NCI-H524 (cell line): ENCODE measurements at regions not wholly inside any gene's neighbourhood (a gene's known extent, or its start where the extent isn't known, plus 50 kb on each side); places are given as distances from the start of the nearest gene placed in this dataset.
"Not testable (repeated sequence)": the region's sequence is repeated elsewhere in the genome, so short reads cannot be mapped to it uniquely, and the experiment has no call there.

Experiments
- DNase-seq, 2 experiments: peaks; one replicate each; lab custom pipeline; 2025; lab: John Stamatoyannopoulos, UW

DNA sequence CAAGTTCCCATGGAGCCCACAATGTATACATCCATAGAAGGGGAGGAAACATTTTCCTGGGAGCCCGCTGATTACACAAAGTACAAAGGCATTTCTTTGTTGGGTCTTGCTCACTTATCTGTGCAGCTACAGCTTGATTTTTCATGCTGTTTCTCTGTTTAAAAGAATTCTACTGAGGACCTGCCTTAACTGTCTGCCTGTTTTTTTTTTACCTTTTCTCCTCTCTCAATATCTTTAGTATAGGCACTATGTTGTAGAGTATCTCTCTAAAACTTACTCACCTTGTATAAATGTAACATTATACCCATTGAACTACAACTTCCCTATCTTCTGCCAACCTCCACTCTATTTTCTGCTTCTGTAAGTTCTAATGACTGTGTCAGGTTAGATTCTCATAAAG is 494.6 kb upstream of the EPHA5 start:
- no peak for DNase-seq

DNA sequence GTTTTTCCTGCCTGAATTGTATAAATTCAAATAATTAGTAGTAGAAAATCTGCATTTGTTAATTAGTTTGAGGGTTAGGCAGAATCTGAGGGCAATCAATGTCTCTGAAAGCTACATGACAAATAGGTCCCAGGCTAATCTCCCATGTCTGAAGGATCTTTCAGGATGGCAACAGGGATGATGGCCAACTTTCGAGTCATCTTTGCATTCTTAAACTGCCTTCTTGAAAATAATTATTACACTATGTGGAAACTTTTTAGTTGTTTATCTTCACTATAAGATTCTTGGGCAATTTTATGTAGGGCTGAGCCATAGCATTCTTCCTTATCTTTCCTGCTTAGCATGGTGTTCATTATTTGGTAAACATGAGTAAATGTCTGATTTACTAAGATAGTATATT is 490.3 kb upstream of the EPHA5 start:
- DNase-seq: no peak

DNA sequence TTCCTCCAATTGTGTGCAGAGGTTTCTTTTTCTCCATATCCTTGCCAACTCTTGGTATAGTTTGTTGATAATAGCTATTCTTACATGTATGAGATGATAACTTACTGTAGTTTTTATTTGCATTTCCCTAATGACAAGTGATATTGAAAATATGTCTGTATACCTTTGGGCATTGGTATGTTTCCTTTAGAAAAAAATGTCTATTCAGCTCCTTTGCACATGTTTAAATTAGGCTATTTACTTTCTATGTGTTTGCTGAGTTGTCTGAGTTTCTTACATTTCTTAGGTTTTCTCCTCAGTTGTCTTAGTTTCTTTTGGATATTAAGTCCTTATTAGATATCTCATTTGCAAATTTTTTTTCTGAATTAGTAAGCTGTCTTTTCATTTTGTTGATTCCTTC is 487.3 kb upstream of the EPHA5 start:
- DNase-seq: no peak

DNA sequence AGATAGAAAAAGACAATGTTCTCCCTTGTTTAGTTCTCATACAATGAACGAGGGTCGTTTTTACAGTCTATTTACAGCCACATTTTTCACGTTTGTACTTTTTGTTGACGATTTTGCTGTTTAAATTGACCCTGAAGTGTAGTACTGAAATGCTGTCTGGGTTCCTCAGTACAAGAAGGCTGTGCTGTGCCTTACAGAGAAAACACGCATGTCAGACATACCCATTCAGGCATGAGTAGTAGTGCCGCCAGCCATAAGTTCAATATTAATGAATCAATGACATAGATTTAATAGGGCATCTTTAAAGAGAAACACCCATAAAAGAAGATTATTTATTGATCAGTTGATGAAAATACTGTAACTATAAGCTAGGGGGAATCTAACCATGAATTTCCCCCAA is 459.8 kb upstream of the EPHA5 start:
- DNase-seq: no peak

DNA sequence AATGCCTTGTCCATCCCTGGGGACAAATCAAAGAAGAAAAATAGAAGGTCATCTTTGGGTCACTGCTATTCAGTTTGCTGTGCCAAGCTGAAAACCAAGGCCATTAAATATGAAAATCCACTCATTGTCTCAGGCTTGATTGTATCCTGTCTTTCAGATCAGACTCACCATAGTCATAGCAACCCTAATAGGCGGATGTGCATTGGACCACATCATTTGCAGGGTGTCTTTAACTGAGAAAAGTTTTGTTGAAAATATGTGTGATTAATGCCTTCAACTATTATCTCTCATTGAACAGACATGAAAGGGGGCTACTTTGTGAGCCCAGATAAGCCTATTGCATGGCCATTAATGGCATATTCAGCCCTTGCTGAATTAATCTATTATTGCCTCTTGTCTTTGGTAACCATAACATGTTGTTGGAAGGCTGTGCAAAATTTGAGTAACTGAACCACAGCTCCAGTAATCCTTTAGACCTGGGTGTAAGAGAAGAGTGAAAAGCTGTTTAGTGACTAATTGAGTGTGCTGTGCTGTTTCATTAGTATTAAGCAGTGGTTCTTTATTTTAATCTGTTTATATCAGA is 453.6 kb upstream of the EPHA5 start:
- DNase-seq: no peak

DNA sequence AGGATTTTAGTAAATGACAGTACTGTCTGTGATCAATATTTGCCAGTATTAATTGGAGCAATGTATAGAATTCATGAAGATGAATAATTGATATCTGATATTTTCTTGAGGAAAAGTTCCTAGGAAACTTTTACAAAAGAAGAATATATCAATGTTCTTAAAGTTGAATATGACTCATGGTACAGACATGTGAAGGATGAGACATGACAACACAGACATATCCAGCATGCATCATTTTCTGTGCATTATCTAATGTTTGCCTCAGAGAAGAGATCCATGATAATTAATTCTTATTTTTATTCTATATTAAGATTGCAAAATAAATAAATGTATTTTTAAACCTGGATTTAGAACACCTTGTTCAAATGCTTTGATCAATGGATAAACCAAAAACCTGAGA is 452.9 kb upstream of the EPHA5 start:
- DNase-seq: no peak

DNA sequence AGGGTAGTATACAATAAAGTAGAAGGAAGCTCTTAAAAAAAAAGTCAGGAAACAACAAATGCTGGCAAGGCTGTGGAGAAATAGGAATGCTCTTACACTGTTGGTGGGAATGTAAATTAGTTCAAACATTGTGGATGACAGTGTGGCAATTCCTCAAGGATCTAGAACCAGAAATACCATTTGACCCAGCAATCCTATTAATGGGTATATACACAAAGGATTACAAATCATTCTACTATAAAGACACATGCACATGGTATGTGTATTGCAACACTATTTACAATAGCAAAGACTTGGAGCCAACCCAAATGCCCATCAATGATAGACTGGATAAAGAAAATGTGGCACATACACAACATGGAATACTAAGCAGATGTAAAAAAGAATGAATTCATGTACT is 444.9 kb upstream of the EPHA5 start:
- DNase-seq: not testable (repeated sequence)

DNA sequence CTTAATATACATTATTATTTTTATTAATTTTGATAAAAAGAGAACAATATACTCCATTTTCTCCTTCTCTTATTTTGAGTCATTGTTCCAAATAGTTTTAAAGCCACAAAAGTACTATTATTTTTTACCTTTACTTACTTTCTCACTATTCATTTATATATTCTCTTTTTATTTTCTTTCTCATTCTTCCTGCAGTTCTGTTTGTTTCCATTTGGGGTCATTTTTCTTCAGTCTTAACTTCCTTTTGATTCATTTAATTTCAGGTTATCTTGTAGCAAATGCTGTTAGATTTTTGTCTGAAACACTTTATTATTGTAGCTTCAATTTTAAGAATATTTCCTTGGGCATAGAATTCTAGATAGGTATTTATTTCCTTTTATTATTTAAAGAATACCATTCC is 438.6 kb upstream of the EPHA5 start:
- no peak for DNase-seq

DNA sequence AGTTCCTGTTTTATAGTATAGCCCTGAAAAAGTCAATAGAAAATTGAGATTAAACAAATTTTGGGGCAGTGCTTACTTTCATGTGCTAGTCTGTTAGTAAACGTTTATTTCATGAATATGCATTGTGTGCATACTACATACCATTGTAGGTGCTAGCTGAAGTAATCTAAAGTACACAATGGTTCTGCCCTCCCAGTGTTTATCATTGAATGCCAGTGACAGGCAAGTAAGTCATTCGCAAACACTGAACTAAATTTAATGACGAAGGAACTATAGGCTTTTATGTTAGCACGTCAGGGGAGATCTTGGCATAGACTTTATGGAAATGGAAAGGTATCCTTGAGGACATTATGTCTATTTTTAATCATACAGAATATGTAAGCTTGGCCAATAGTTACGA is 426.9 kb upstream of the EPHA5 start:
- DNase-seq: no peak

DNA sequence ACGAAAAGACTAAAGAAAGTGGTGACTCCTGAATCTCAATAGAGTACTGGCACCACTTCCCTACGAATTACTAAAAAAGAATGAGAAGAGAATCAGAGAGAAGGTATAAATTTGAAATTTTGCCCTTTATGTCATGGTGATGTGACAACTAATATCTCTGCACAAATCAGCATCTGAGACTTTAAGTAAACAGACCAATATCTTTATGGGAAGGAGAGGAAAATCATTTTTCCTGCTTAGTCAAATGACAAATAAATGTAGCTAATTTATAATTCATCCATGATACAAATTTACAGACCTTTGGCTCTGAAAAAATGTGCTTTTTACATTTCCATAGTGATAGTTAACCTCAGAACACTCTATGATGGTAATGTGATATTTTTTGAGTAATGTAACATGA is 424.8 kb upstream of the EPHA5 start:
- DNase-seq: no peak

DNA sequence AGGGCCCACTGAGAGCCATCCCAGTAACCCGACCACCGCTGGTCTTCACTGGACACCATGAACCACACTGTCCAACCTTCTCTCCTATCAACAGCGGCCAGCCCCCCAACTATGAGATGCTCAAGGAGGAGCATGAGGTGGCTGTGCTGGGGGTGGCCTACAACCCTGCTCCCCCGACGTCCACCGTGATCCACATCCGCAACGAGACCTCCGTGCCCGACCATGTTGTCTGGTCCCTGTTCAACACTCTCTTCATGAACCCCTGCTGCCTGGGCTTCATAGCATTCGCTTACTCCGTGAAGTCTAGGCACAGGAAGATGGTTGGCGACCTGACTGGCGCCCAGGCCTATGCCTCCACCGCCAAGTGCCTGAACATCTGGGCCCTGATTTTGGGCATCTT is 423.8 kb upstream of the EPHA5 start:
- no peak for DNase-seq

DNA sequence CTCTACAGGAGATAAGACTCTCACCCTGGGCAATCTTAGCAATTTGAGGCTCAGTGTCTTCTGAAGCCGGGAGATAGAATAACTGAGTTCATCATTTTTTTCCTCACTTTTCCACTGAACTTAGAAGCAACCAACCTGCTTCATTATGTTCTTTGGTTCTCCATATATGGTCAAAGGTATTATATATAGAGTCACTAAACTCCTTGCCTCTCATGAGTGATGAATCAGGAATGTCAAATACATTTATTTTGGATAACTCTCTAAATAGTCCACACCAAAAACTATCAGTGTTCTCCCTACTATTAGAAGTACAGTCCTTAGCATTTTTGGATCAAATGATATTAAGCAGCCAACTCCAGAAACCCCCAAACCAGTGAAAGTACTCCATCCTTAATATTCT is 421.5 kb upstream of the EPHA5 start:
- DNase-seq: no peak

DNA sequence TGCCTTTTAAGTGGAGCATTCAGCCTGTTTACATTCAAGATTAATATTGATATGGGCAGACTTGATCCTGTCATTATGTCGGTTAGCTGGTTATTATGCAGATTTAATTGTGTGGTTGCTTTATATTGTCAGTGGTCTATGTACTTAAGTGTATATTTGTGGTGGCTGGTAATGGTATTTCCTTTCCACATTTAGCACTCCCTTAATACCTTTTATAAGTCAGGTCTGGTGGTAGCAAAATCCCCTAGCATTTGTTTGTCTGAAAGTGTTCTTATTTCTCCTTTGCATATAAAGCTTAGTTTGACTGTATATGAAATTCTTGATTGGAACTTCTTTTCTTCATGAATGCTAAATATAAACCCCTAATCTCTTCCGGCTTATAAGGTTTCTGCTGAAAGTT is 403.7 kb upstream of the EPHA5 start:
- DNase-seq: no peak

DNA sequence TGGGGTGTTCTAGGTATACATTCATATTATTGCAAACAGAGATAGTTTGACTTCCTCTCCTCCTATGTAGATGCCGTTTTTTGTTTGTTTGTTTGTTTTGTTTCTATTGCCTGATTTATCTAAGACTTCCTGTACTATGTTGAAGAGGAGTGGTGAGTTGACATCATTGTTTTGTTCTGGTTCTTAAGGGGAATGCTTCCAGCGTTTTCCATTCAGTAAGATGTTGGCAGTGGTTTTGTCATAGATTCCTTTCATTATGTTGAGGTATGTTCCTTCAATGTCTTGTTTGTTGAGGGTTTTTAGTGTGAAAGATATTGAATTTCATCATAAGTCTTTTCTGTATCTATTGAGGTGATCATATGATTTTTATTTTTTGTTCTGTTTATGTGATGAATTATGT is 401.6 kb upstream of the EPHA5 start:
- no peak for DNase-seq

DNA sequence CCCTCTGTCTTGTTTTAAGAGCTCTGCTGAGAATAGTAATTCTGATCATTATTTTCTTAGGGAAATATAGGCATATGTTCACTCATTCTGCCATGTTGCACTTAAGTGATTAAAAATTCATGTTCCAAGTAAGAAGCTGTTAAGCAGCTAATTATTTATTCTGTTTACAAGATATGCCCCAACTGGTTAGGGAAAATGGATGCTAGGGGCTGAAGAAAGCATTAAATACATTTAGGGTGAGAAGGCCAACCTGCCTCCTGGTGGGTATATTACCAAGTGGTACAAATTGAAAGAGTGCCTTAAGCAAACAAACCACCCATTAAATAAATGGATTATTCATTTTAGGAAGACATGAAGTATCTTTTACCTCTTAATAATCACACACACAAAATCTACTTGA is 392.6 kb upstream of the EPHA5 start:
- DNase-seq: peak; percentile 86 to 94

DNA sequence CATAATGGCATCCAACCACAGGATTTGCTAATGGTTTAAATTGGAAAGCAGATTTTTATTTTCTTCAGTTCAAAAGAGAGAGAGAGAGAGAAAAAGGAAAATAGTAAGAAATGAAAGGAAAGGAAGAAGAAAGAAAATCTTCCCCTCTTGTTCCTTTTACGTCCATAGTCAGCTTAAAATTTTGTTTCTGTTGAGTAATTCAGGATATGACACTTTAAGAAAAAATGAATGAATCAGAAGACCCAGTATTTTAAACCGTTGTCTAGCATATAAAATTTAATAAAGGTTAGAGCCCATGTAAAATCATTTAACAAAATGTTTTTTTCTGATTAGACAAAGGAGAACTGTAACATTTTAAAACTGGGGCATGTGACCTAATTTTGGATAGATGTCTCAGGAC is 391.8 kb upstream of the EPHA5 start:
- no peak for DNase-seq

DNA sequence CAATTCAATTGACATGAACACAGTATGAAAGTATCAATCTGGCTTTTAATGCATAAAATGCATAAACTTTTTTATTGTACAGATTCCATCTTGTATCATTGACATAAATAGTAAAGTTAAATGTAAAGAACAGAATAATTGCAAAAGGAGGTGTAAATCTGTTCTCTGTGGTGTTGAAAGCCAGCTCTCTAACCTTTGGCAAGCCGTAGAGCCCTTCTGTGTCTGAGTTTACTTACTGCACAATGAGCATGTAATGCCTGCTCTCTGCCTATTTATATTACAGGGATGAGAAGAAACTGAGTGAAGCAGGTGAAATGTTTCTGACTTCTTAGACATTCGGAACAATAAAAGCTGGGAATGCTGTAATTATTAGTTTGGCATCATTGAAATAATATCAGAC is 389.3 kb upstream of the EPHA5 start:
- DNase-seq: no peak

DNA sequence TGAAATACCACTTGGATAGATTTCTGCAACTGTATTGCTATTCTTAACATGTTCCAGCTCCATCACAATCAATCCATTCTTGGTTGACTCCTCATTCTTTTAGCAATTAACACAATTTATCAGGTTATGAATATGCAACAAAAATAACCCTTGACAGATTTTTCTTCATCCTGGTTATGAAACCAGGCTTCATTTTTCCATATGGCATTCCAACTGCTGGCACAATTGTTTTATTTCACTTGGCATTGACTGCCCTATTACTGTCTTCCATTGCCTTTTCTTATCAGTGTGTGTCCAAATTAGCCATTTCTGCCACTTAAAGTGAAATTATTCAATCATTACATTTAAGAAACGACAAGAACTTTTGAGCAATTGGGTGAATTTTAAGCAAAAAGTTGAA is 388.8 kb upstream of the EPHA5 start:
- DNase-seq: no peak

DNA sequence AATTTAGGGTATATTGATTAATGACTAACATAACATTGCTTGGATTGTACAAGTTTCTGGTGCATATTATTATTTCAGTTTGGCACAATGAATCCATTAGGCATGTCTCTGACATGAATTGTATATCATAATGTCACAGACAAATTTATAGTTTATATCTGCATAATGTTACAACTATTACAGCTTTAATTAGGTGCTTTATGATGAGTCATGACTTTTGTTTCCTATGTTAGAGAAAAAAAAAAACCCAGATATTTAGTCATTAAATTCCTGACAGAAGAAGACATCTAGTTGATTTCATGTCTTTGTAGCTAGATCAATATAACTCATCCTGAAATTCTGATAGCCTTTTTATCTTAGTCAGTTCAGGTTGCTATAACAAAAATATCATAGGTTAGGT is 385.7 kb upstream of the EPHA5 start:
- DNase-seq: no peak

DNA sequence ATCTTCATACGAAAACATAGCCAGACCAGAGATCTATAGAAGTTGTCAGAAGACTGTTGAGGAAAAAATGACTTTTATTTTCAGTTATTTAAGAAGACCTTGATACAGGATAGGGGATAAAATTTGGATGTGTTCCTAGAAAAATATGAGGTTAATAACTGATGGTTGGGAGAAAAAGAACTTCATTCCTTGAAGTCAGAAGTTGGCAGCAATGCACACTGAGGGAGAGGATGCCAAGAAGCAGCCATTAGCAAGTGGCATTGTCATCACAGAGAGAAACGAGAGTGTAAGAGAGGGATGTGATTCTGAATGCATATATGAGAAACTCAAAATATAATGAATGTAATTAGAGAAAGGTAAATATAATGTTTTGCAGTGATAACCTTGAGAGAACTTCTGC is 382.1 kb upstream of the EPHA5 start:
- DNase-seq: no peak

DNA sequence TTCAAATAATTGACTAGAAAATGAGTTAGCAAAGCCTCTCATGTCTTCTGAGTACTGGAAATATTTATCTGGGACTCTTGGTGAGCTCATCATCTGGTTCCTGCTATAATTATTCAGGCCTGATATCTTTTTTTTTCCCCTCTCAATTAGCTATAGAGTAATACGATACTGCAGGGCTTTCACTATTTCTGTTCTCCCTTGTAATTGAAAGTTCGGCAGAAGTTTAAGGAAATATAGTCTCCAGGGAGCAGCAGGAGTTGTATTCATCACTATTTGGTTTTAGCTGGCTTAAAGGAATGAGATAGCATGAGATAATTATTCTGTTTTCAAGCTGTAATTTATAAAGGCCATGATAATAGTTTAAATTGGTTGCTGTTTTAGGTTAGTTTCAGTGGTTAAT is 378.6 kb upstream of the EPHA5 start:
- peak in 1 of 2 experiments; percentile 39 for DNase-seq

DNA sequence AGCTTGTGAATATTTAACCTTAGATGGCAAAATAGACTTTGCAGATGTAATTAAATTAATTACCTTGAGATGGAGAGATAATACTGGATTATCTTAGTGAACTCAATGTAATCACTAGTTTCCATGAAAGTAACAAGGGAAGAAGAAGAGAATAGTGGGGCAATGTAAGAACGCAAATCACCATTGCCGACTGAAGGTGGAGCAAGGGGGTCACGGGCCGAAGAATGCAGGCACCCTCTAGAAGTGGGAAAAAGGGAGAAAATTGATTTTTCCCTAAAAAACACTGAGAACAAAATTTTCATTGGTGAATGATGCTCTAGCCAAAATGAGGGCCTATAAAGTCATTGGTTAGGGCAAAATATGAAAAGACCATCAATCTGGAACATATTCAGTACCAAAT is 375.6 kb upstream of the EPHA5 start:
- DNase-seq: peak in 1 of 2 experiments; percentile 3

DNA sequence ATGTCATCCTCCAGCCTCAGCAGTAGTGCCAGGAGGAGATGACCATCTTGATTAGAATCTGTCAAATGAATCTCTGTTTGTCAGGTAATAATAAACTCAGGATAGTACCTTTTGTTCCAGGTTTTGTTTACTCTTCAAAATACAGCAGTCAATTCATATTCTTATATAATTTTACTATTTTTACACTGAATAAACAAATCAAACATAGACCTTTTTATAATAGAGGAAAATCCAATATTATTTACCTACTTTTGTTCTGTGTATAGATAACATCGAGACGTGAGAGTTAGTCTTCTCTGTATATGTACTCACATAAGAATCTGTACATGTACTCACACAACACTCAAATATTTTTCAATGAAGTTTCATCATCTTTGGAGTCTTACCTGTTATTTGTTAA is 365.4 kb upstream of the EPHA5 start:
- no peak for DNase-seq

DNA sequence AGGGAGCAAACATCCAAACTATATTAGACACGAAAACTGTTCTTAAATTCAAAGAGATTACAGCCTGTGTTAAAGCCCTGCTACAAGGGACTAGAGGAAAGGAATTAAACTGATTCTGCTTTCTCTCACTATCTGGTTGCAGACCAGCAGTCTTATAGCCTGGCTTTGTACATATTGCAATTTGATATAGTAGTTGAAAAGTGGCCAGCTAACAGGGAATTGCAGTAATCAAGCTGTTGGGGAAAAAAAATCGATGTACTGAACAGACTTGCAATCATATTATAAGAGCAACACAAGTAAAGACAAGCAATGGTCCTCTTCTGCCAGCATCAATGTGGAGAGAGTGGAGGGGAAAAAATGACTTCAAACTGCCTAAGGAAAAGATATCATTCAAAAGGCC is 364.4 kb upstream of the EPHA5 start:
- DNase-seq: peak in 1 of 2 experiments; percentile 68

DNA sequence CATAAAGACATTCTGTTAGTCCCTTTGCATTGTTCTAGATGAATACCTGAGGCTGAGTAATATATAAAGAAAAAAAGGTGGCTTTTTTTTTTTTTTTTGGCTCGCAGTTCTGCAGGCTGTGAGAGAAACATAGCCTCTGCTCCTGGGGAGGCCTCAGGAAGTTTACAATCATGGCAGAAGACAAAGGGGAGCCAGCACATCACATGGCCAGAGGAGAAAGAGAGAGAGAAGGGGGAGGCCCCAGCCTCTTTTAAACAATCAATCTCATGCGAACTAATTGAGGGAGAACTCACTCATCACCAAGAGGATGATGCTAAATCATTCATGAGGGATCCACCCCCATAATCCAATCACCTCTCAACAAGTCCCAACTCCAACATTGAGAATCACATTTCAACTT is 364.0 kb upstream of the EPHA5 start:
- DNase-seq: no peak
